Neural cell (in vitro differentiated cells): ENCODE measurements at regions not wholly inside any gene's neighbourhood (a gene's known extent, or its start where the extent isn't known, plus 50 kb on each side); places are given as distances from the start of the nearest gene placed in this dataset.

Experiments
- CTCF ChIP-seq: fragments of 450-650 bp; IDR thresholded peaks from 2 replicates; pipeline ENCODE4 v1.5.1; 2014; ENCODE audit warnings: antibody characterized with exemption, mild to moderate bottlenecking, moderate library complexity; ENCODE audit not compliant: poor library complexity, severe bottlenecking
- MXI1 ChIP-seq: fragments of 450-650 bp; conservative IDR thresholded peaks from 2 replicates; pipeline ENCODE4 v1.6.1; 2014; ENCODE audit warnings: antibody characterized with exemption, mild to moderate bottlenecking; ENCODE audit not compliant: poor library complexity, severe bottlenecking
- POLR2AphosphoS5 ChIP-seq: IDR thresholded peaks from 2 replicates; pipeline ENCODE4 v1.6.1; 2012
- TAF1 ChIP-seq: IDR thresholded peaks from 2 replicates; pipeline ENCODE4 v1.6.1; 2012; ENCODE audit warnings: low read depth

GRCh38 chrX:40854242-40854641 lies 118.9 kb upstream of the MED14 start:
- TF ChIP-seq POLR2AphosphoS5 (no peak), CTCF (no peak), TAF1 (no peak), MXI1 (no peak)
